ENCODE measurements at regions not wholly inside any gene's neighbourhood (a gene's known extent, or its start where the extent isn't known, plus 50 kb on each side); places are given as distances from the start of the nearest gene placed in this dataset.

GRCh38 chr13:69571606-69572323 is 535.9 kb upstream of the ATXN8OS start:
- no peak for DNase-seq (ENCODE audit: low read depth, low spot score)

- no peak for DNase-seq (ENCODE audit: low read depth, low spot score)
These were observed 540.1 kb upstream of the ATXN8OS start for GRCh38 chr13:69567514-69567913.

- no peak for DNase-seq (ENCODE audit: low read depth, low spot score)
These were observed 541.4 kb upstream of the ATXN8OS start for GRCh38 chr13:69566104-69566716.

- DNase-seq (ENCODE audit: low read depth, low spot score) = peak; percentile 42
These were observed 542.3 kb upstream of the ATXN8OS start for GRCh38 chr13:69565334-69565733.

GRCh38 chr13:69556540-69557196 is 551.0 kb upstream of the ATXN8OS start:
- no peak for DNase-seq (ENCODE audit: low read depth, low spot score)

- DNase-seq (ENCODE audit: low read depth, low spot score) = no peak
These were observed 553.6 kb upstream of the ATXN8OS start for GRCh38 chr13:69553976-69554375.

GRCh38 chr13:69551193-69551592 is 556.4 kb upstream of the ATXN8OS start:
- DNase-seq (ENCODE audit: low read depth, low spot score) = no peak

GRCh38 chr13:69547780-69548179 is 559.8 kb upstream of the ATXN8OS start:
- DNase-seq (ENCODE audit: low read depth, low spot score) = no peak

- no peak for DNase-seq (ENCODE audit: low read depth, low spot score)
These were observed 562.1 kb upstream of the ATXN8OS start for GRCh38 chr13:69545551-69545950.

- DNase-seq (ENCODE audit: low read depth, low spot score) = no peak
These were observed 583.0 kb upstream of the ATXN8OS start for GRCh38 chr13:69524459-69525150.

GRCh38 chr13:69496981-69497380 is 610.6 kb upstream of the ATXN8OS start:
- no peak for DNase-seq (ENCODE audit: low read depth, low spot score)

- no peak for DNase-seq (ENCODE audit: low read depth, low spot score)
These were observed 612.5 kb upstream of the ATXN8OS start for GRCh38 chr13:69495096-69495495.

GRCh38 chr13:69487576-69487975 is 620.0 kb upstream of the ATXN8OS start:
- DNase-seq (ENCODE audit: low read depth, low spot score) = no peak

GRCh38 chr13:69485991-69486592 is 621.5 kb upstream of the ATXN8OS start:
- DNase-seq (ENCODE audit: low read depth, low spot score) = no peak

GRCh38 chr13:69477451-69477850 is 630.2 kb upstream of the ATXN8OS start:
- no peak for DNase-seq (ENCODE audit: low read depth, low spot score)

GRCh38 chr13:69474011-69474685 is 633.5 kb upstream of the ATXN8OS start:
- no peak for DNase-seq (ENCODE audit: low read depth, low spot score)

GRCh38 chr13:69468624-69469023 is 639.0 kb upstream of the ATXN8OS start:
- no peak for DNase-seq (ENCODE audit: low read depth, low spot score)

GRCh38 chr13:69461397-69461796 is 646.2 kb upstream of the ATXN8OS start:
- no peak for DNase-seq (ENCODE audit: low read depth, low spot score)

GRCh38 chr13:69459346-69459745 is 648.3 kb upstream of the ATXN8OS start:
- DNase-seq (ENCODE audit: low read depth, low spot score) = no peak

- DNase-seq (ENCODE audit: low read depth, low spot score) = no peak
These were observed 649.6 kb upstream of the ATXN8OS start for GRCh38 chr13:69458013-69458412.

- DNase-seq (ENCODE audit: low read depth, low spot score) = no peak
These were observed 657.4 kb upstream of the ATXN8OS start for GRCh38 chr13:69450245-69450644.
